Breast epithelium (tissue), 4 donors: ENCODE measurements at regions not wholly inside any gene's neighbourhood (a gene's known extent, or its start where the extent isn't known, plus 50 kb on each side); places are given as distances from the start of the nearest gene placed in this dataset.

Experiments
- DNase-seq, 2 donors: peaks; one replicate each; pipeline ENCODE4 v3.0.0-alpha.2; 2019; ENCODE audit warnings: low spot score in 2 of 2
- H3K27ac ChIP-seq, 2 donors: fragments of 200-600 bp; sonication (generic) in 1 of 2; one replicate each; pipeline ENCODE4 v1.5.1; 2016 to 2019; ENCODE audit warnings: mild to moderate bottlenecking in 1 of 2
- H3K27me3 ChIP-seq, 2 donors: fragments of 200-600 bp; sonication (generic) in 1 of 2; one replicate each; pipeline versions ENCODE4 v1.5.1 to v1.6.0; 2017 to 2019; ENCODE audit warnings: control low read depth in 1 of 2, mild to moderate bottlenecking in 1 of 2
- H3K36me3 ChIP-seq: fragments of 200-600 bp; one replicate; pipeline ENCODE4 v1.5.1; 2019
- H3K4me1 ChIP-seq, 2 donors: fragments of 200-600 bp; sonication (generic); one replicate each; pipeline ENCODE4 v1.5.1; 2016 to 2019; ENCODE audit warnings: control low read depth in 1 of 2
- H3K4me3 ChIP-seq, 3 donors: fragments of 200-600 bp; sonication (generic); 1 replicate in 2 of 3; 2 replicates in 1 of 3; pipeline ENCODE4 v1.5.1; 2016 to 2019; ENCODE audit warnings: mild to moderate bottlenecking in 3 of 3, moderate library complexity in 2 of 3
- H3K9me3 ChIP-seq, 2 donors: fragments of 200-600 bp; sonication (generic) in 1 of 2; one replicate each; pipeline ENCODE4 v1.5.1; 2016 to 2019; ENCODE audit warnings: control low read depth in 1 of 2
- CTCF ChIP-seq, 3 donors: fragments of 450-650 bp; IDR thresholded peaks; one replicate each; pipeline ENCODE4 v1.5.1; 2016 to 2017; ENCODE audit warnings: antibody characterized with exemption in 3 of 3, mild to moderate bottlenecking in 3 of 3, moderate library complexity in 3 of 3
- POLR2A ChIP-seq: fragments of 450-650 bp; IDR thresholded peaks from one replicate; pipeline ENCODE4 v1.6.1; 2016; ENCODE audit warnings: antibody characterized with exemption, mild to moderate bottlenecking, moderate library complexity
- POLR2AphosphoS5 ChIP-seq, 3 donors: sonication (generic); formaldehyde crosslinking; IDR thresholded peaks; one replicate each; pipeline ENCODE4 v1.6.1; 2017; ENCODE audit warnings: antibody characterized with exemption in 3 of 3
- intact Hi-C: fragments of 100-400 bp; cut with DNase I; formaldehyde crosslinking; loops from one replicate; pipeline ENCODE4 v1.15.1; 2023; ENCODE audit warnings: low total_unique reads

- H3K36me3 ChIP-seq = no peaks in the 10 kb centered on the region
- intact Hi-C loops = no loop called here
- TF ChIP-seq POLR2AphosphoS5 (IDR thresholded peaks at IDR 0.05) = no peak
- no peak for TF ChIP-seq POLR2A
- TF ChIP-seq CTCF (IDR thresholded peaks at IDR 0.05) = no peak
- H3K4me1 ChIP-seq = no peaks in the 10 kb centered on the region
- DNase-seq = no peak
- no peaks in the 10 kb centered on the region for H3K27me3 ChIP-seq
- no peak overlapping the region for H3K27ac ChIP-seq
- H3K4me3 ChIP-seq = no peak overlapping the region
- H3K9me3 ChIP-seq = peaks cover 3 to 26% of the 10 kb centered on the region in 2 donors
These were observed 76.8 kb upstream of the IKZF1 start for GRCh38 chr7:50227726-50228125.

- no peaks in the 10 kb centered on the region for H3K4me1 ChIP-seq
- H3K36me3 ChIP-seq = no peaks in the 10 kb centered on the region
- TF ChIP-seq CTCF (IDR thresholded peaks at IDR 0.05) (no peak), POLR2AphosphoS5 (IDR thresholded peaks at IDR 0.05) (no peak), POLR2A (no peak)
- no peak overlapping the region for H3K4me3 ChIP-seq
- H3K9me3 ChIP-seq = peaks cover 3 to 37% of the 10 kb centered on the region in 2 donors
- intact Hi-C loops = no loop called here
- no peak overlapping the region for H3K27ac ChIP-seq
- no peak for DNase-seq
- no peaks in the 10 kb centered on the region for H3K27me3 ChIP-seq
These were observed 77.8 kb upstream of the IKZF1 start for GRCh38 chr7:50226669-50227068.

- Histone ChIP-seq H3K9me3 (peaks cover 3 to 40% of the 10 kb centered on the region in 2 donors), H3K36me3 (no peaks in the 10 kb centered on the region), H3K27me3 (no peaks in the 10 kb centered on the region), H3K27ac (no peak overlapping the region), H3K4me1 (no peaks in the 10 kb centered on the region), H3K4me3 (no peak overlapping the region)
- intact Hi-C loops = no loop called here
- no peak for DNase-seq
- TF ChIP-seq CTCF (IDR thresholded peaks at IDR 0.05) (no peak), POLR2A (no peak), POLR2AphosphoS5 (IDR thresholded peaks at IDR 0.05) (no peak)
These were observed 78.4 kb upstream of the IKZF1 start for GRCh38 chr7:50226145-50226544.

GRCh38 chr7:50221433-50221832 is 83.1 kb upstream of the IKZF1 start:
- no peak for TF ChIP-seq CTCF (IDR thresholded peaks at IDR 0.05)
- no peak for TF ChIP-seq POLR2A
- no peak for TF ChIP-seq POLR2AphosphoS5 (IDR thresholded peaks at IDR 0.05)
- no peaks in the 10 kb centered on the region for H3K36me3 ChIP-seq
- no peak overlapping the region for H3K27ac ChIP-seq
- H3K9me3 ChIP-seq = peaks cover 0 to 32% of the 10 kb centered on the region in 2 donors
- no peak for DNase-seq
- no peak overlapping the region for H3K4me3 ChIP-seq
- H3K4me1 ChIP-seq = no peaks in the 10 kb centered on the region
- intact Hi-C loops = no loop called here
- H3K27me3 ChIP-seq = no peaks in the 10 kb centered on the region

- peaks cover 0 to 32% of the 10 kb centered on the region in 2 donors for H3K9me3 ChIP-seq
- no peak for DNase-seq
- H3K36me3 ChIP-seq = no peaks in the 10 kb centered on the region
- intact Hi-C loops = no loop called here
- TF ChIP-seq CTCF (IDR thresholded peaks at IDR 0.05) = no peak
- TF ChIP-seq POLR2A = no peak
- TF ChIP-seq POLR2AphosphoS5 (IDR thresholded peaks at IDR 0.05) = no peak
- no peak overlapping the region for H3K27ac ChIP-seq
- no peak overlapping the region for H3K4me3 ChIP-seq
- no peaks in the 10 kb centered on the region for H3K4me1 ChIP-seq
- H3K27me3 ChIP-seq = no peaks in the 10 kb centered on the region
These were observed 83.5 kb upstream of the IKZF1 start for GRCh38 chr7:50221028-50221427.
